AG09309 (cell line): ENCODE measurements at regions not wholly inside any gene's neighbourhood (a gene's known extent, or its start where the extent isn't known, plus 50 kb on each side); places are given as distances from the start of the nearest gene placed in this dataset.
"Not testable (repeated sequence)": the region's sequence is repeated elsewhere in the genome, so short reads cannot be mapped to it uniquely, and the experiment has no call there.

ENCODE experiments used
- DNase-seq: peaks from one replicate; pipeline ENCODE4 v3.0.0-alpha.2; 2010; ENCODE audit warnings: low read depth
- H3K4me3 ChIP-seq: 2 replicates; pipeline ENCODE4 v1.5.1; 2011; ENCODE audit warnings: mild to moderate bottlenecking, low read depth, low read length, moderate library complexity; ENCODE audit not compliant: control insufficient read depth
- CTCF ChIP-seq: IDR thresholded peaks from 2 replicates; pipeline ENCODE4 v1.5.1; 2011; ENCODE audit warnings: mild to moderate bottlenecking, low read depth, low read length, inconsistent platforms; ENCODE audit not compliant: insufficient read depth, control insufficient read depth; ENCODE audit errors: missing control alignments

DNA sequence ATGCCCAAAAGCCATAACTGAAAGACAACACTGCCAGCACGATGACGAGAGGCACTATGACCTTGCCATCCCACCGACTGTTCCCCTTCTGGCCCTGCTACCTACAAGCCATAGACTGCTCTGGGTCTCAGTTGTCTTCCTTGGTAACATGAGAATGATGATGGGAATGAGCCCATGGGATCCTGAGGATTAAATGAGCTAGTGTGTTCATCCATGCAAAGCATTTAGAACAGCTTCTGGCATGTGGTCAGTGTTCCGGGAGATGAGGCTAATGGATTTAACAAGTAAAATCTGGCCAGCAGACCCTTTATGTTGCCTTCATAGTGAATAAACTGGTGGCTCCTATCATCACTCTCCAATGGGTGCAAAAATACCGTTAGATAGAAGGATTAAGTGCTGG, 62.4 kb upstream of the WDR11 start:
- H3K4me3 ChIP-seq, result no peak overlapping the region
- no peak for DNase-seq
- TF ChIP-seq CTCF, result no peak

GRCh38 chr10:120789303-120790203, 61.6 kb upstream of the WDR11 start:
- no peak for DNase-seq
- no peak overlapping the region for H3K4me3 ChIP-seq
- no peak for TF ChIP-seq CTCF

DNA sequence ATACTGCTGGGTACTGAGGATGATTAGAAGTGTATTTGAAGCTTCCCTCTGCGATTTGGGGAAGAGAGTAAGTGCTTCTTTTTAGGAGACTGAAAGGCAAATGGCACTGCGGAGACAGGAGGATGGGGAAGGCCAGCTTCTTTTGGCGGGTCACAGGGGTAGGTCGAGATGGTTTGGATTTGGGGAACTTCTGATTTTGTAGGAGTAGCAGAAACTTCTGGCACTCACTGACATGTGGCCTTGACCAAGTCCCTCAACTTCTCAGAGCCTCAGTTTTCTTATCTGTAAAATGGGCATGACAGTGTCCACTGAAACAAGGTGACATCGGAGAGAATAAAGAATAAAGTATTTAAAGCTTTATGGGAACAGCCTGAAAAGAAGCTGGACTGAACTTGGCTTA, 59.8 kb upstream of the WDR11 start:
- DNase-seq, result no peak
- TF ChIP-seq CTCF, result no peak
- no peak overlapping the region for H3K4me3 ChIP-seq

DNA sequence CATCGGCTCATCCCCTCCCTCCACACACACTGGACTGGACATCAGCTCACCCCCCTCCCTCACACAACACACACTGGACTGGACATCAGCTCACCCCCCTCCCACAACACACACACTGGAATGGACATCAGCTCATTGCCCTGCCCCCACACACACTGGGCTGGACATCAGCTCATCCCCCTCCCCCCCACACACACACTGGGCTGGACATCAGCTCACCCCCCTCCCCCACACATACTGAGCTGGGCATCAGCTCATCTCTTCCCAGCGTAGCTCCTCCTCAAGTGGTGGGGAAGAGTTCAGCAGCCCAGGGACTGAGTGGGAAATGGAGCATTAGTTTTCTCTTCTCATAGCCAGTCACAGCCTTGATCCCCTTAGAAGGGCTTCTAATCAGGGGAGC, 58.1 kb upstream of the WDR11 start:
- no peak for DNase-seq
- TF ChIP-seq CTCF, result no peak
- H3K4me3 ChIP-seq, result no peak overlapping the region

GRCh38 chr10:120794390-120794789, 56.8 kb upstream of the WDR11 start:
- TF ChIP-seq CTCF, result no peak
- no peak for DNase-seq
- no peak overlapping the region for H3K4me3 ChIP-seq

GRCh38 chr10:120798276-120798675, 52.9 kb upstream of the WDR11 start:
- H3K4me3 ChIP-seq, DNase-seq: not testable (repeated sequence)

- TF ChIP-seq CTCF, result no peak
- no peak for DNase-seq
Observed at GRCh38 chr10:120799849-120800248, 51.3 kb upstream of the WDR11 start.

More at GRCh38 chr10:120799849-120800248, 51.3 kb upstream of the WDR11 start:
- H3K4me3 ChIP-seq, result no peak overlapping the region
